ENCODE measurements at regions not wholly inside any gene's neighbourhood (a gene's known extent, or its start where the extent isn't known, plus 50 kb on each side); places are given as distances from the start of the nearest gene placed in this dataset.
A peak's percentile ranks its signal among the peaks of the same experiment; 100 is the strongest.
"Not testable (repeated sequence)": the region's sequence is repeated elsewhere in the genome, so short reads cannot be mapped to it uniquely, and the experiment has no call there.

GRCh38 chr2:39494784-39495251, 57.7 kb upstream of the MAP4K3 start:
- WGBS (ENCODE audit: extremely low coverage, insufficient coverage, low lambda C conversion rate) = no CpG with 5 or more reads among the region's 6 CpGs
- no peak overlapping the region for H3K56ac ChIP-seq (ENCODE audit: low read length)
- no peak overlapping the region for H3K4me2 ChIP-seq (ENCODE audit: low read length)
- H3K27me3 ChIP-seq (ENCODE audit: insufficient read depth, low read length, poor library complexity) = no peaks in the 10 kb centered on the region
- no peak overlapping the region for H3K4ac ChIP-seq (ENCODE audit: low read depth, low read length)
- H2BK120ac ChIP-seq (ENCODE audit: low read depth, low read length) = no peak overlapping the region
- peak overlapping the region; percentile 9 for H3K27ac ChIP-seq (ENCODE audit: low read depth, low read length)
- DNase-seq = peak; percentile 89
- H2BK15ac ChIP-seq (replicated peaks; ENCODE audit: low read depth) = no peak overlapping the region
- H4K5ac ChIP-seq (ENCODE audit: low read length) = no peak overlapping the region
- no peaks in the 10 kb centered on the region for H3K79me1 ChIP-seq (ENCODE audit: low read length)
- peaks cover 4% of the 10 kb centered on the region for H3K4me1 ChIP-seq (ENCODE audit: control insufficient read depth, low read depth, low read length)
- H2BK5ac ChIP-seq (ENCODE audit: low read length) = no peak overlapping the region
- H3K18ac ChIP-seq (ENCODE audit: low read length) = no peak overlapping the region
- no peaks in the 10 kb centered on the region for H3K36me3 ChIP-seq (ENCODE audit: control insufficient read depth, insufficient read depth, low read length)
- H3K79me2 ChIP-seq (ENCODE audit: control insufficient read depth, insufficient read depth, low read length) = no peaks in the 10 kb centered on the region
- no peak overlapping the region for H4K8ac ChIP-seq (ENCODE audit: low read depth, low read length)
- H2AK5ac ChIP-seq (ENCODE audit: low read length) = no peak overlapping the region
- no peak overlapping the region for H3K9ac ChIP-seq (ENCODE audit: low read length)
- H3K23ac ChIP-seq (ENCODE audit: low read length) = no peak overlapping the region
- H3K4me3 ChIP-seq (ENCODE audit: low read length) = no peak overlapping the region

DNA sequence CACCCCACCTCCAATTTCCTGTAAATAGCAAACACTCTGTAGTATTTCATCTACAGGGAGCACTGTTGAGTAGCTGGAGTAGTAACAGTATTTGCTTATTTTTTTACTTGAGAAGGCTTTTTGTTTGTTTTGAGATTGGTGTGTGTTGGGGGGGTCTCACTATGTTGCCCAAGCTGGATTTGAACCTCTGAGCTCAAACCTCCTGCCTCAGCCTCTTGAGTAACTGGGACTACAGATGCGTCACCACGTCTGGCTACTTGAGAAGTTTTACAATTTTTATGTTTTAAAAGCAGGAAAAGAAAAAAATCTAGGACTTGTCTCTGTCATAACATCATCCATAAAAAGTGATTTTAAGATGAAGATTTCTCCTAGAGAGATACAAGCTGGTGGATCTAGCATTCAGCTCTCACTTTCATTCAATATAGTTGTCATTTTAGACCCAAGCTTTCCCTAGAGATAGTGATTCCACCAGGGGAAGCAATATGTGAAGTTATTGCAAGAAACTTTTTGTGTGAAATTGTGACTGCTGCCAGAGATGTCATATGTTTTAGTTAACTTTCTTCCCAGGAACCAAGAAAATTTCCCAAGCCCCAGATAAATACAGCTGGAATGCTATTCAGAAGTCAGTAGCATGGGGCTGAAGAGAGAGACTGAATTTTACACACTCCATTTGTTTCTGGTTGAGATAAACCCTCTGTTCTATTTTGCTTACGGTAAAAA, 60.2 kb upstream of the MAP4K3 start:
- Histone ChIP-seq H3K4me3 (ENCODE audit: low read length) (no peak overlapping the region), H3K56ac (ENCODE audit: low read length) (no peak overlapping the region), H2BK15ac (replicated peaks; ENCODE audit: low read depth) (no peak overlapping the region), H2BK120ac (ENCODE audit: low read depth, low read length) (no peak overlapping the region), H3K27me3 (ENCODE audit: insufficient read depth, low read length, poor library complexity) (no peaks in the 10 kb centered on the region), H3K4me2 (ENCODE audit: low read length) (no peak overlapping the region), H4K8ac (ENCODE audit: low read depth, low read length) (no peak overlapping the region), H3K79me1 (ENCODE audit: low read length) (no peaks in the 10 kb centered on the region), H3K18ac (ENCODE audit: low read length) (no peak overlapping the region), H3K36me3 (ENCODE audit: control insufficient read depth, insufficient read depth, low read length) (no peaks in the 10 kb centered on the region), H3K23ac (ENCODE audit: low read length) (no peak overlapping the region), H3K79me2 (ENCODE audit: control insufficient read depth, insufficient read depth, low read length) (no peaks in the 10 kb centered on the region), H2BK5ac (ENCODE audit: low read length) (no peak overlapping the region), H3K27ac (ENCODE audit: low read depth, low read length) (no peak overlapping the region), H3K4me1 (ENCODE audit: control insufficient read depth, low read depth, low read length) (peaks cover 4% of the 10 kb centered on the region), H3K9ac (ENCODE audit: low read length) (no peak overlapping the region), H3K4ac (ENCODE audit: low read depth, low read length) (no peak overlapping the region), H2AK5ac (ENCODE audit: low read length) (no peak overlapping the region), H4K5ac (ENCODE audit: low read length) (no peak overlapping the region)
- no CpG with 5 or more reads among the region's 3 CpGs for WGBS (ENCODE audit: extremely low coverage, insufficient coverage, low lambda C conversion rate)
- DNase-seq = no peak

- DNase-seq; H3K79me1 ChIP-seq (ENCODE audit: low read length); H3K4ac ChIP-seq (ENCODE audit: low read depth, low read length); H3K36me3 ChIP-seq (ENCODE audit: control insufficient read depth, insufficient read depth, low read length); H3K79me2 ChIP-seq (ENCODE audit: control insufficient read depth, insufficient read depth, low read length); H4K8ac ChIP-seq (ENCODE audit: low read depth, low read length); H3K27ac ChIP-seq (ENCODE audit: low read depth, low read length); H3K4me3 ChIP-seq (ENCODE audit: low read length); H3K4me1 ChIP-seq (ENCODE audit: control insufficient read depth, low read depth, low read length); H2BK5ac ChIP-seq (ENCODE audit: low read length); H3K9ac ChIP-seq (ENCODE audit: low read length); H2BK120ac ChIP-seq (ENCODE audit: low read depth, low read length); H3K18ac ChIP-seq (ENCODE audit: low read length); H3K4me2 ChIP-seq (ENCODE audit: low read length); H3K27me3 ChIP-seq (ENCODE audit: insufficient read depth, low read length, poor library complexity); H2BK15ac ChIP-seq (replicated peaks; ENCODE audit: low read depth); H3K23ac ChIP-seq (ENCODE audit: low read length); H4K5ac ChIP-seq (ENCODE audit: low read length); H2AK5ac ChIP-seq (ENCODE audit: low read length); H3K56ac ChIP-seq (ENCODE audit: low read length): not testable (repeated sequence)
- no CpG with 5 or more reads among the region's 5 CpGs for WGBS (ENCODE audit: extremely low coverage, insufficient coverage, low lambda C conversion rate)
Measured at GRCh38 chr2:39498176-39498575, 61.1 kb upstream of the MAP4K3 start.

DNA sequence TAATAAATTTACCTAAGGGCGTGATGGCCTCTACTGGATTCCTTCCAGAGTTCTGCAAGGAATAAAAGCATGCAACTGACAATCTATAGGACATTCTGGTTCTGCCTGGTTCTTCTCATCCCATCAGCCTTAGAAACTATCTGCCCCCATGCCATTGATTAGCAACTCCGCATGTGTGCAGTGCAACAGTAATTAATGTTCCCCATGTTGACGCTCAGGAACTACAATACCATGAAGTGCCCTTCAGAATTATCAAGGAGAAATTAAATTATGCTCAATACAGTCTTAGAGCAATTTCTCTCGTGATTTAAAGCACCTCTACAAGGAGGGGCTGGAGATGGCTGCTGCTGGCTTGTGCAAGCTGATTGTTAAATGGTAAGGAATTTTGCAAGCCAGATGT, 61.7 kb upstream of the MAP4K3 start:
- Histone ChIP-seq H3K4me1 (ENCODE audit: control insufficient read depth, low read depth, low read length) (peaks cover 4% of the 10 kb centered on the region), H2AK5ac (ENCODE audit: low read length) (no peak overlapping the region), H2BK5ac (ENCODE audit: low read length) (no peak overlapping the region), H3K18ac (ENCODE audit: low read length) (no peak overlapping the region), H3K27me3 (ENCODE audit: insufficient read depth, low read length, poor library complexity) (no peaks in the 10 kb centered on the region), H3K23ac (ENCODE audit: low read length) (no peak overlapping the region), H3K4me3 (ENCODE audit: low read length) (no peak overlapping the region), H4K8ac (ENCODE audit: low read depth, low read length) (no peak overlapping the region), H3K9ac (ENCODE audit: low read length) (no peak overlapping the region), H3K4me2 (ENCODE audit: low read length) (no peak overlapping the region), H2BK15ac (replicated peaks; ENCODE audit: low read depth) (no peak overlapping the region), H2BK120ac (ENCODE audit: low read depth, low read length) (no peak overlapping the region), H3K36me3 (ENCODE audit: control insufficient read depth, insufficient read depth, low read length) (no peaks in the 10 kb centered on the region), H3K4ac (ENCODE audit: low read depth, low read length) (no peak overlapping the region), H3K79me2 (ENCODE audit: control insufficient read depth, insufficient read depth, low read length) (no peaks in the 10 kb centered on the region), H3K56ac (ENCODE audit: low read length) (no peak overlapping the region), H4K5ac (ENCODE audit: low read length) (no peak overlapping the region), H3K79me1 (ENCODE audit: low read length) (no peaks in the 10 kb centered on the region), H3K27ac (ENCODE audit: low read depth, low read length) (no peak overlapping the region)
- no peak for DNase-seq
- no CpG with 5 or more reads among the region's 4 CpGs for WGBS (ENCODE audit: extremely low coverage, insufficient coverage, low lambda C conversion rate)

- Histone ChIP-seq H2AK5ac (ENCODE audit: low read length) (no peak overlapping the region), H2BK5ac (ENCODE audit: low read length) (no peak overlapping the region), H2BK15ac (replicated peaks; ENCODE audit: low read depth) (no peak overlapping the region), H3K4me2 (ENCODE audit: low read length) (no peak overlapping the region), H4K5ac (ENCODE audit: low read length) (no peak overlapping the region), H3K18ac (ENCODE audit: low read length) (no peak overlapping the region), H3K36me3 (ENCODE audit: control insufficient read depth, insufficient read depth, low read length) (no peaks in the 10 kb centered on the region), H3K79me1 (ENCODE audit: low read length) (no peaks in the 10 kb centered on the region), H3K79me2 (ENCODE audit: control insufficient read depth, insufficient read depth, low read length) (no peaks in the 10 kb centered on the region), H3K56ac (ENCODE audit: low read length) (no peak overlapping the region), H3K27me3 (ENCODE audit: insufficient read depth, low read length, poor library complexity) (no peaks in the 10 kb centered on the region), H3K27ac (ENCODE audit: low read depth, low read length) (no peak overlapping the region), H2BK120ac (ENCODE audit: low read depth, low read length) (no peak overlapping the region), H3K23ac (ENCODE audit: low read length) (no peak overlapping the region), H4K8ac (ENCODE audit: low read depth, low read length) (no peak overlapping the region), H3K4ac (ENCODE audit: low read depth, low read length) (no peak overlapping the region), H3K4me3 (ENCODE audit: low read length) (no peak overlapping the region), H3K4me1 (ENCODE audit: control insufficient read depth, low read depth, low read length) (peaks cover 4% of the 10 kb centered on the region), H3K9ac (ENCODE audit: low read length) (no peak overlapping the region)
- WGBS (ENCODE audit: extremely low coverage, insufficient coverage, low lambda C conversion rate) = no CpG with 5 or more reads among the region's 2 CpGs
- no peak for DNase-seq
Measured at GRCh38 chr2:39499336-39499735, 62.3 kb upstream of the MAP4K3 start.

GRCh38 chr2:39501412-39501811, 64.3 kb upstream of the MAP4K3 start:
- no peak overlapping the region for H2BK15ac ChIP-seq (replicated peaks; ENCODE audit: low read depth)
- no peak overlapping the region for H2BK5ac ChIP-seq (ENCODE audit: low read length)
- peaks cover 5% of the 10 kb centered on the region for H3K4me1 ChIP-seq (ENCODE audit: control insufficient read depth, low read depth, low read length)
- no CpG with 5 or more reads among the region's 1 CpG for WGBS (ENCODE audit: extremely low coverage, insufficient coverage, low lambda C conversion rate)
- H3K4me3 ChIP-seq (ENCODE audit: low read length) = no peak overlapping the region
- H3K79me1 ChIP-seq (ENCODE audit: low read length) = no peaks in the 10 kb centered on the region
- no peak overlapping the region for H4K5ac ChIP-seq (ENCODE audit: low read length)
- no peak overlapping the region for H3K23ac ChIP-seq (ENCODE audit: low read length)
- no peak overlapping the region for H3K4me2 ChIP-seq (ENCODE audit: low read length)
- H3K18ac ChIP-seq (ENCODE audit: low read length) = no peak overlapping the region
- H4K8ac ChIP-seq (ENCODE audit: low read depth, low read length) = no peak overlapping the region
- H2BK120ac ChIP-seq (ENCODE audit: low read depth, low read length) = no peak overlapping the region
- H3K79me2 ChIP-seq (ENCODE audit: control insufficient read depth, insufficient read depth, low read length) = no peaks in the 10 kb centered on the region
- no peak overlapping the region for H3K9ac ChIP-seq (ENCODE audit: low read length)
- no peak overlapping the region for H3K4ac ChIP-seq (ENCODE audit: low read depth, low read length)
- H3K27ac ChIP-seq (ENCODE audit: low read depth, low read length) = no peak overlapping the region
- no peak overlapping the region for H3K56ac ChIP-seq (ENCODE audit: low read length)
- H3K36me3 ChIP-seq (ENCODE audit: control insufficient read depth, insufficient read depth, low read length) = no peaks in the 10 kb centered on the region
- no peak overlapping the region for H2AK5ac ChIP-seq (ENCODE audit: low read length)
- DNase-seq = no peak
- no peaks in the 10 kb centered on the region for H3K27me3 ChIP-seq (ENCODE audit: insufficient read depth, low read length, poor library complexity)
